ENCODE measurements at regions not wholly inside any gene's neighbourhood (a gene's known extent, or its start where the extent isn't known, plus 50 kb on each side); places are given as distances from the start of the nearest gene placed in this dataset.
"Not testable (repeated sequence)": the region's sequence is repeated elsewhere in the genome, so short reads cannot be mapped to it uniquely, and the experiment has no call there.

- Histone ChIP-seq H3K27ac (no peak overlapping the region), H3K27me3 (replicated peaks) (no peaks in the 10 kb centered on the region), H3K36me3 (replicated peaks) (no peaks in the 10 kb centered on the region), H3K4me3 (ENCODE audit: low read depth, low read length) (no peak overlapping the region)
- TF ChIP-seq CTCF (IDR thresholded peaks at IDR 0.05; ENCODE audit: low read depth, low read length, missing control alignments) = no peak
- DNase-seq = no peak
- in situ Hi-C loops (cut with HindIII; ENCODE audit: low pct_ligation_motif_present, low sequenced_read_pairs) = no loop called here
Measured at GRCh38 chr4:152064282-152064681, 303.5 kb upstream of the GATB start.

- DNase-seq = no peak
- no peaks in the 10 kb centered on the region for H3K27me3 ChIP-seq (replicated peaks)
- no peak for TF ChIP-seq CTCF (IDR thresholded peaks at IDR 0.05; ENCODE audit: low read depth, low read length, missing control alignments)
- H3K27ac ChIP-seq = no peak overlapping the region
- H3K36me3 ChIP-seq (replicated peaks) = no peaks in the 10 kb centered on the region
- H3K4me3 ChIP-seq (ENCODE audit: low read depth, low read length) = no peak overlapping the region
- in situ Hi-C loops (cut with HindIII; ENCODE audit: low pct_ligation_motif_present, low sequenced_read_pairs) = no loop called here
Measured at GRCh38 chr4:152063621-152064240, 302.9 kb upstream of the GATB start.

GRCh38 chr4:152062936-152063620 is 302.3 kb upstream of the GATB start:
- Histone ChIP-seq H3K27ac (no peak overlapping the region), H3K36me3 (replicated peaks) (no peaks in the 10 kb centered on the region), H3K4me3 (ENCODE audit: low read depth, low read length) (no peak overlapping the region), H3K27me3 (replicated peaks) (no peaks in the 10 kb centered on the region)
- DNase-seq = no peak
- in situ Hi-C loops (cut with HindIII; ENCODE audit: low pct_ligation_motif_present, low sequenced_read_pairs) = no loop called here
- TF ChIP-seq CTCF (IDR thresholded peaks at IDR 0.05; ENCODE audit: low read depth, low read length, missing control alignments) = no peak

GRCh38 chr4:152054731-152055130 is 293.9 kb upstream of the GATB start:
- in situ Hi-C loops (cut with HindIII; ENCODE audit: low pct_ligation_motif_present, low sequenced_read_pairs) = no loop called here
- no peak for DNase-seq
- H3K27me3 ChIP-seq (replicated peaks) = no peaks in the 10 kb centered on the region
- H3K27ac ChIP-seq = no peak overlapping the region
- H3K36me3 ChIP-seq (replicated peaks) = no peaks in the 10 kb centered on the region
- TF ChIP-seq CTCF (IDR thresholded peaks at IDR 0.05; ENCODE audit: low read depth, low read length, missing control alignments) = no peak
- no peak overlapping the region for H3K4me3 ChIP-seq (ENCODE audit: low read depth, low read length)

- Histone ChIP-seq H3K4me3 (ENCODE audit: low read depth, low read length) (no peak overlapping the region), H3K27ac (no peak overlapping the region), H3K36me3 (replicated peaks) (no peaks in the 10 kb centered on the region), H3K27me3 (replicated peaks) (peaks cover 3% of the 10 kb centered on the region)
- peak; percentile 36 for DNase-seq
- TF ChIP-seq CTCF (IDR thresholded peaks at IDR 0.05; ENCODE audit: low read depth, low read length, missing control alignments) = no peak
- in situ Hi-C loops (cut with HindIII; ENCODE audit: low pct_ligation_motif_present, low sequenced_read_pairs) = no loop called here
Measured at GRCh38 chr4:152052451-152053057, 291.7 kb upstream of the GATB start.

GRCh38 chr4:152051332-152051731 is 290.5 kb upstream of the GATB start:
- H3K36me3 ChIP-seq (replicated peaks); H3K27ac ChIP-seq; H3K4me3 ChIP-seq (ENCODE audit: low read depth, low read length); DNase-seq; in situ Hi-C loops (cut with HindIII; ENCODE audit: low pct_ligation_motif_present, low sequenced_read_pairs); H3K27me3 ChIP-seq (replicated peaks): not testable (repeated sequence)
